Fibroblast of lung (primary cell): ENCODE measurements at regions not wholly inside any gene's neighbourhood (a gene's known extent, or its start where the extent isn't known, plus 50 kb on each side); places are given as distances from the start of the nearest gene placed in this dataset.

Source experiments
- CTCF ChIP-seq, 2 donors: IDR thresholded peaks in 1 of 2; conservative IDR thresholded peaks in 1 of 2; 1 replicate in 1 of 2; 2 replicates in 1 of 2; pipeline ENCODE4 v1.5.1; 2011 to 2012; ENCODE audit warnings: low read length in 2 of 2, control low read depth in 1 of 2, inconsistent platforms in 1 of 2, low read depth in 1 of 2, mild to moderate bottlenecking in 1 of 2
- EZH2 ChIP-seq: IDR thresholded peaks from 2 replicates; pipeline ENCODE4 v1.5.1; 2012; ENCODE audit warnings: low read length, control low read depth, mild to moderate bottlenecking; ENCODE audit errors: missing control alignments

GRCh38 chr16:80161799-80162739 lies 378.7 kb upstream of the DYNLRB2 start:
- TF ChIP-seq CTCF (conservative IDR thresholded peaks at IDR 0.05 in 1 of 2, IDR thresholded peaks at IDR 0.05 in 1 of 2; ENCODE audit: low read depth in 1 of 2, low read length in 2 of 2) (no peak), EZH2 (no peak)
